HFFc6 (cell line): ENCODE measurements at regions not wholly inside any gene's neighbourhood (a gene's known extent, or its start where the extent isn't known, plus 50 kb on each side); places are given as distances from the start of the nearest gene placed in this dataset.

Experiments
- DNase-seq: peaks from one replicate; pipeline ENCODE4 v3.0.0-alpha.2; 2018
- H3K27ac Mint-ChIP-seq: 2 replicates; pipeline ENCODE4 v1.8.0; 2020; ENCODE audit warnings: mild to moderate bottlenecking, mixed read lengths
- H3K27me3 Mint-ChIP-seq: 2 replicates; pipeline ENCODE4 v1.8.0; 2021; ENCODE audit warnings: mild to moderate bottlenecking, moderate library complexity, mixed read lengths; ENCODE audit not compliant: insufficient read depth
- H3K36me3 Mint-ChIP-seq: 2 replicates; pipeline ENCODE4 v1.8.0; 2021; ENCODE audit warnings: low read depth, mixed read lengths
- H3K4me1 Mint-ChIP-seq: 2 replicates; pipeline ENCODE4 v1.8.0; 2020; ENCODE audit warnings: low read depth, mixed read lengths
- H3K4me3 Mint-ChIP-seq: 2 replicates; pipeline ENCODE4 v1.8.0; 2020; ENCODE audit warnings: mild to moderate bottlenecking, moderate library complexity, mixed read lengths
- H3K9me3 Mint-ChIP-seq: 2 replicates; pipeline ENCODE4 v1.8.0; 2020; ENCODE audit warnings: mild to moderate bottlenecking, mixed read lengths
- CTCF ChIP-seq: fragments of 200-600 bp; sonication (generic); IDR thresholded peaks from 2 replicates; pipeline ENCODE4 v1.5.0; 2021; ENCODE audit warnings: antibody characterized with exemption, mild to moderate bottlenecking

GRCh38 chr22:23397613-23398567 is 182.2 kb downstream of the IGLL1 start:
- Mint-ChIP-seq H3K27me3 (no peaks in the 10 kb centered on the region), H3K9me3 (no peaks in the 10 kb centered on the region), H3K36me3 (no peaks in the 10 kb centered on the region), H3K4me3 (no peak overlapping the region), H3K27ac (no peak overlapping the region), H3K4me1 (peaks cover 11% of the 10 kb centered on the region)
- no peak for TF ChIP-seq CTCF
- DNase-seq, result no peak

- no peaks in the 10 kb centered on the region for H3K36me3 Mint-ChIP-seq
- H3K27ac Mint-ChIP-seq, result no peak overlapping the region
- no peak for TF ChIP-seq CTCF
- H3K4me3 Mint-ChIP-seq, result no peak overlapping the region
- no peaks in the 10 kb centered on the region for H3K9me3 Mint-ChIP-seq
- DNase-seq, result no peak
- peaks cover 11% of the 10 kb centered on the region for H3K4me1 Mint-ChIP-seq
- no peaks in the 10 kb centered on the region for H3K27me3 Mint-ChIP-seq
Observed at GRCh38 chr22:23397008-23397612, 183.0 kb downstream of the IGLL1 start.

GRCh38 chr22:23396362-23397007 is 183.6 kb downstream of the IGLL1 start:
- Mint-ChIP-seq H3K36me3 (no peaks in the 10 kb centered on the region), H3K4me1 (peaks cover 10% of the 10 kb centered on the region), H3K9me3 (no peaks in the 10 kb centered on the region), H3K27me3 (no peaks in the 10 kb centered on the region), H3K27ac (no peak overlapping the region), H3K4me3 (no peak overlapping the region)
- DNase-seq, result no peak
- no peak for TF ChIP-seq CTCF

- H3K36me3 Mint-ChIP-seq, result no peaks in the 10 kb centered on the region
- peaks cover 2% of the 10 kb centered on the region for H3K4me1 Mint-ChIP-seq
- H3K9me3 Mint-ChIP-seq, result no peaks in the 10 kb centered on the region
- H3K27me3 Mint-ChIP-seq, result no peaks in the 10 kb centered on the region
- TF ChIP-seq CTCF, result no peak
- H3K27ac Mint-ChIP-seq, result no peak overlapping the region
- H3K4me3 Mint-ChIP-seq, result no peak overlapping the region
- DNase-seq, result no peak
Observed at GRCh38 chr22:23395530-23396361, 184.3 kb downstream of the IGLL1 start.
